ENCODE measurements at regions not wholly inside any gene's neighbourhood (a gene's known extent, or its start where the extent isn't known, plus 50 kb on each side); places are given as distances from the start of the nearest gene placed in this dataset.

GRCh38 chr6:55663914-55664313, 84.9 kb upstream of the HMGCLL1 start:
- ATAC-seq (no peak), DNase-seq (no peak)
- 89 to 96% (median 93%) methylated on average over 2 of the region's 2 CpGs for WGBS, 4 donors
- no peaks in the 10 kb centered on the region for H3K36me3 ChIP-seq
- intact Hi-C loops (cut with DNase I), result no loop called here
- H3K9me3 ChIP-seq, result peaks cover 0 to 25% (median 5%) of the 10 kb centered on the region in 12 donors
- H3K27me3 ChIP-seq, result no peaks in the 10 kb centered on the region
- peaks cover 0 to 3% (median 0%) of the 10 kb centered on the region in 12 donors for H3K4me1 ChIP-seq
- no peak overlapping the region for H3K4me3 ChIP-seq
- H3K27ac ChIP-seq, result no peak overlapping the region
- no peak for TF ChIP-seq CTCF (IDR thresholded peaks at IDR 0.05)
- no peak for TF ChIP-seq POLR2A (IDR thresholded peaks at IDR 0.05)

- TF ChIP-seq POLR2A (IDR thresholded peaks at IDR 0.05) (no peak), CTCF (IDR thresholded peaks at IDR 0.05) (no peak)
- WGBS, 4 donors, result 80 to 87% (median 84%) methylated on average over 3 of the region's 3 CpGs
- intact Hi-C loops (cut with DNase I), result no loop called here
- H3K27ac ChIP-seq, result no peak overlapping the region
- no peaks in the 10 kb centered on the region for H3K36me3 ChIP-seq
- no peak for DNase-seq
- H3K9me3 ChIP-seq, result peaks cover 0 to 34% (median 8%) of the 10 kb centered on the region in 12 donors
- no peak for ATAC-seq
- H3K4me1 ChIP-seq, result no peaks in the 10 kb centered on the region
- no peaks in the 10 kb centered on the region for H3K27me3 ChIP-seq
- H3K4me3 ChIP-seq, result no peak overlapping the region
These were observed 80.3 kb upstream of the HMGCLL1 start for GRCh38 chr6:55659304-55659703.

- ATAC-seq (no peak), DNase-seq (no peak)
- Histone ChIP-seq H3K4me1 (no peaks in the 10 kb centered on the region), H3K27me3 (no peaks in the 10 kb centered on the region), H3K27ac (no peak overlapping the region), H3K36me3 (no peaks in the 10 kb centered on the region), H3K9me3 (peaks cover 0 to 11% (median 0%) of the 10 kb centered on the region in 12 donors), H3K4me3 (no peak overlapping the region)
- intact Hi-C loops (cut with DNase I), result no loop called here
- WGBS, 4 donors, result 81 to 94% (median 90%) methylated on average over 1 of the region's 1 CpG
- TF ChIP-seq POLR2A (IDR thresholded peaks at IDR 0.05) (no peak), CTCF (IDR thresholded peaks at IDR 0.05) (no peak)
These were observed 75.5 kb upstream of the HMGCLL1 start for GRCh38 chr6:55654445-55654844.

- DNase-seq (no peak), ATAC-seq (no peak)
These were observed 73.4 kb upstream of the HMGCLL1 start for GRCh38 chr6:55652429-55652828.

More at GRCh38 chr6:55652429-55652828, 73.4 kb upstream of the HMGCLL1 start:
- no peak for TF ChIP-seq POLR2A (IDR thresholded peaks at IDR 0.05)
- no peak for TF ChIP-seq CTCF (IDR thresholded peaks at IDR 0.05)
- Histone ChIP-seq H3K27me3 (no peaks in the 10 kb centered on the region), H3K4me1 (no peaks in the 10 kb centered on the region), H3K27ac (no peak overlapping the region), H3K9me3 (peaks cover 0 to 8% (median 0%) of the 10 kb centered on the region in 12 donors), H3K36me3 (no peaks in the 10 kb centered on the region), H3K4me3 (no peak overlapping the region)
- WGBS, 4 donors, result 55 to 66% (median 62%) methylated on average over 1 of the region's 1 CpG
- intact Hi-C loops (cut with DNase I), result no loop called here

Measured in heart left ventricle (tissue), 16 donors.